ENCODE measurements at regions not wholly inside any gene's neighbourhood (a gene's known extent, or its start where the extent isn't known, plus 50 kb on each side); places are given as distances from the start of the nearest gene placed in this dataset.
"Not testable (repeated sequence)": the region's sequence is repeated elsewhere in the genome, so short reads cannot be mapped to it uniquely, and the experiment has no call there.

GRCh38 chr7:142467056-142467655 lies 209.3 kb upstream of the PRSS58 start:
- not testable (repeated sequence) for H3K4me3 ChIP-seq (ENCODE audit: low read depth, low read length); DNase-seq (ENCODE audit: low read depth)
- peak; percentile 8 for TF ChIP-seq CTCF (IDR thresholded peaks at IDR 0.05; ENCODE audit: insufficient read depth, low read depth, low read length)

- H3K4me3 ChIP-seq (ENCODE audit: low read depth, low read length), result no peak overlapping the region
- no peak for TF ChIP-seq CTCF (IDR thresholded peaks at IDR 0.05; ENCODE audit: insufficient read depth, low read depth, low read length)
Measured at GRCh38 chr7:142463401-142463850, 205.6 kb upstream of the PRSS58 start.

GRCh38 chr7:142461437-142461836 lies 203.6 kb upstream of the PRSS58 start:
- DNase-seq (ENCODE audit: low read depth), result peak; percentile 62
- H3K4me3 ChIP-seq (ENCODE audit: low read depth, low read length), result no peak overlapping the region
- no peak for TF ChIP-seq CTCF (IDR thresholded peaks at IDR 0.05; ENCODE audit: insufficient read depth, low read depth, low read length)

More at GRCh38 chr7:142463401-142463850, 205.6 kb upstream of the PRSS58 start:
- no peak for DNase-seq (ENCODE audit: low read depth)

GRCh38 chr7:142460402-142461117 lies 202.7 kb upstream of the PRSS58 start:
- DNase-seq (ENCODE audit: low read depth), result no peak
- no peak for TF ChIP-seq CTCF (IDR thresholded peaks at IDR 0.05; ENCODE audit: insufficient read depth, low read depth, low read length)
- no peak overlapping the region for H3K4me3 ChIP-seq (ENCODE audit: low read depth, low read length)

- H3K4me3 ChIP-seq (ENCODE audit: low read depth, low read length), result no peak overlapping the region
- TF ChIP-seq CTCF (IDR thresholded peaks at IDR 0.05; ENCODE audit: insufficient read depth, low read depth, low read length), result peak; percentile 79
- peak; percentile 72 for DNase-seq (ENCODE audit: low read depth)
Measured at GRCh38 chr7:142459551-142459963, 201.7 kb upstream of the PRSS58 start.

GRCh38 chr7:142457146-142457703 lies 199.4 kb upstream of the PRSS58 start:
- no peak for TF ChIP-seq CTCF (IDR thresholded peaks at IDR 0.05; ENCODE audit: insufficient read depth, low read depth, low read length)
- no peak overlapping the region for H3K4me3 ChIP-seq (ENCODE audit: low read depth, low read length)
- no peak for DNase-seq (ENCODE audit: low read depth)

Data from fibroblast of villous mesenchyme (primary cell).